ENCODE measurements at regions not wholly inside any gene's neighbourhood (a gene's known extent, or its start where the extent isn't known, plus 50 kb on each side); places are given as distances from the start of the nearest gene placed in this dataset.

DNA sequence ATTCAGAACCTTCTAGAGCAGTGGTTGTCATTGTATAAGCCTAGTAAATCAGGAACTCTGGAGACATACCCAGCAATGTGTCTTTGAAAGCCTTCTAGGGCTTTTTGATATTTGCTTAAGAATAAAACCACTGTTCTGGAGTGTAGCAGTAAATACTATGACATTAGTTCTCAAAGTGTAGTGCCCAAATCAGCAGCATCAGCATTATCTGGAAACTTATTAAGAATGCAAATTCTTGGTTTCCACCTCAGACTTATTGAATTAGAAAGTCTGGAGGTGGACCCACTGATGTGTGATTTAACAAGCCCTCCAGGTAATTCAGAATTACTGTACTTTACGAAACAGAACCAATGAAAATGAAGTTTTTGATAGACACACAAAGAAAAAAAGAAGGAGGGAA, 509.7 kb downstream of the SUCLG1 start:
- DNase-seq = no peak
- no peak for ATAC-seq (replicated peaks in 1 of 2)
- no peaks in the 10 kb centered on the region for H3K4me1 Mint-ChIP-seq (ENCODE audit: low read depth)
- H3K4me3 Mint-ChIP-seq = no peak overlapping the region
- no peaks in the 10 kb centered on the region for H3K9me3 Mint-ChIP-seq
- no peaks in the 10 kb centered on the region for H3K36me3 Mint-ChIP-seq (ENCODE audit: insufficient read depth in 2 of 2)
- no peak overlapping the region for H3K27ac Mint-ChIP-seq
- H3K27me3 Mint-ChIP-seq (ENCODE audit: low read depth) = no peaks in the 10 kb centered on the region

DNA sequence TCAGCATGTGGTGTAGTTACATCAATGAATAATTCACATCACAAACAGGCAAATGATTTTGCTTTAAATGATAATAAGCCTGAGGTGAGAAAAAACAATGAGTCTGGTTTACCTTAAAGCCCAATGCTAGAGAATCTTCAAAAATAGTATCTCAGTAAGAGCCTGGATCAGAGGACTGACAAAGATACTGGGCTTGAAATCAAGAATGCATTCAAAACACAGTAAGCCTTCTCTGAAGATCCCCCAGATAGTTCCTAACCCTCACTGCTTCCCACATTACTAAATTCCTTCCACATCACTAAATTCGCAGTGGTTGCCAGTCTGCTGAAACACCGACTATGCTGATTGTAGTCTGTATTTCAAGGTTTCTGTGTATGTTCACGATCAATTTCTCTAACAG, 514.9 kb downstream of the SUCLG1 start:
- Mint-ChIP-seq H3K4me3 (no peak overlapping the region), H3K27me3 (ENCODE audit: low read depth) (no peaks in the 10 kb centered on the region), H3K36me3 (ENCODE audit: insufficient read depth in 2 of 2) (no peaks in the 10 kb centered on the region), H3K27ac (no peak overlapping the region), H3K9me3 (no peaks in the 10 kb centered on the region), H3K4me1 (ENCODE audit: low read depth) (no peaks in the 10 kb centered on the region)
- ATAC-seq (replicated peaks in 1 of 2) (no peak), DNase-seq (no peak)

DNA sequence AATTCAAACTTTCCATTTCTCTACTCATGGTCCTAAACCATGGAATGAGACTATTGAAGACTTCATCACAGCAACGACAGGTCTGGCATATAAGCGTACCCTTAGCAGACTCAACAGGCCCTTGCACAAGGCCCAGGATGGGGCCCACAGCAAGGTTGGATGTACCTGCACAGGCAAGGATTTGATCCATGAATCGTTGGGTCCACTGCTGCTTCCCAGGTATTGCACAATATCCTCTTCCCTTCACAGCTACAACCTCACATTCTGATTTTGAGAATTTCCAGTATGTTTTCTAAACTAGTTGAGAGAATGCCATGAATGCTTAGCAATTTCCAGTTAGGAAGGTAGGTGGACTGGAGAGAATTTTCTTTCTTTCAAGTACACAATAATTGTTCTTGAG, 515.8 kb downstream of the SUCLG1 start:
- DNase-seq (no peak), ATAC-seq (replicated peaks in 1 of 2) (no peak)
- H3K27ac Mint-ChIP-seq = no peak overlapping the region
- H3K9me3 Mint-ChIP-seq = no peaks in the 10 kb centered on the region
- H3K4me1 Mint-ChIP-seq (ENCODE audit: low read depth) = no peaks in the 10 kb centered on the region
- no peaks in the 10 kb centered on the region for H3K36me3 Mint-ChIP-seq (ENCODE audit: insufficient read depth in 2 of 2)
- peaks cover 4% of the 10 kb centered on the region for H3K27me3 Mint-ChIP-seq (ENCODE audit: low read depth)
- H3K4me3 Mint-ChIP-seq = no peak overlapping the region

DNA sequence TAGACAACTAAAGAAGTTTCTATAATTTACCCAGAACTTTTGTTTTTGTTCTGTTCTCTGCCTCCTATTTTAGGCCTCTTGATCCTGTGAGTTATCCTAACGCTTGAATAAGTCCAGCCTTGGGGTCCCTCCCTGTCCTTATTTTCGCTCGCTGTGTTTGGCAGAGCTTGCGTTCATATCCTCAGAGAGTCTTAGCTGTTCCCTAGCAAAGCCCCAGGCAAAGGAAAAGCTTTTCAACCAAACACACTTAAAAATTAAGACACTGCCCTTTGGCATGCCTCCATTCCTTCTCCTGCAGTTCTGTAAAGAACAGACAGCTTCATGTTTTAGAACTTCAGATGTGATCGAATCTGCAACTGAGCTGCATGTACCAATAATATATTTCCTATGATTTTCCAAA, 517.2 kb downstream of the SUCLG1 start:
- H3K27ac Mint-ChIP-seq = no peak overlapping the region
- H3K27me3 Mint-ChIP-seq (ENCODE audit: low read depth) = peaks cover 7% of the 10 kb centered on the region
- H3K4me3 Mint-ChIP-seq = no peak overlapping the region
- no peaks in the 10 kb centered on the region for H3K36me3 Mint-ChIP-seq (ENCODE audit: insufficient read depth in 2 of 2)
- DNase-seq (no peak), ATAC-seq (replicated peaks in 1 of 2) (no peak)
- H3K9me3 Mint-ChIP-seq = peaks cover 0 to 2% of the 10 kb centered on the region in 2 donors
- no peaks in the 10 kb centered on the region for H3K4me1 Mint-ChIP-seq (ENCODE audit: low read depth)

- H3K4me1 Mint-ChIP-seq (ENCODE audit: low read depth) = no peaks in the 10 kb centered on the region
- no peak overlapping the region for H3K4me3 Mint-ChIP-seq
- no peak overlapping the region for H3K27ac Mint-ChIP-seq
- no peaks in the 10 kb centered on the region for H3K36me3 Mint-ChIP-seq (ENCODE audit: insufficient read depth in 2 of 2)
- no peak for DNase-seq
- peaks cover 0 to 2% of the 10 kb centered on the region in 2 donors for H3K9me3 Mint-ChIP-seq
- H3K27me3 Mint-ChIP-seq (ENCODE audit: low read depth) = peaks cover 7% of the 10 kb centered on the region
- ATAC-seq (replicated peaks in 1 of 2) = no peak
These were observed 525.3 kb downstream of the SUCLG1 start for GRCh38 chr2:83933749-83934148.

- ATAC-seq (replicated peaks in 1 of 2) (no peak), DNase-seq (no peak)
- Mint-ChIP-seq H3K27me3 (ENCODE audit: low read depth) (no peaks in the 10 kb centered on the region), H3K36me3 (ENCODE audit: insufficient read depth in 2 of 2) (no peaks in the 10 kb centered on the region), H3K4me3 (no peak overlapping the region), H3K4me1 (ENCODE audit: low read depth) (no peaks in the 10 kb centered on the region), H3K27ac (no peak overlapping the region), H3K9me3 (no peaks in the 10 kb centered on the region)
These were observed 535.5 kb downstream of the SUCLG1 start for GRCh38 chr2:83923531-83923930.

GRCh38 chr2:83916559-83916958, 542.5 kb downstream of the SUCLG1 start:
- no peaks in the 10 kb centered on the region for H3K36me3 Mint-ChIP-seq (ENCODE audit: insufficient read depth in 2 of 2)
- no peaks in the 10 kb centered on the region for H3K27me3 Mint-ChIP-seq (ENCODE audit: low read depth)
- no peak for ATAC-seq (replicated peaks in 1 of 2)
- no peaks in the 10 kb centered on the region for H3K4me1 Mint-ChIP-seq (ENCODE audit: low read depth)
- peaks cover 0 to 2% of the 10 kb centered on the region in 2 donors for H3K9me3 Mint-ChIP-seq
- no peak overlapping the region for H3K4me3 Mint-ChIP-seq
- H3K27ac Mint-ChIP-seq = no peak overlapping the region
- DNase-seq = no peak

DNA sequence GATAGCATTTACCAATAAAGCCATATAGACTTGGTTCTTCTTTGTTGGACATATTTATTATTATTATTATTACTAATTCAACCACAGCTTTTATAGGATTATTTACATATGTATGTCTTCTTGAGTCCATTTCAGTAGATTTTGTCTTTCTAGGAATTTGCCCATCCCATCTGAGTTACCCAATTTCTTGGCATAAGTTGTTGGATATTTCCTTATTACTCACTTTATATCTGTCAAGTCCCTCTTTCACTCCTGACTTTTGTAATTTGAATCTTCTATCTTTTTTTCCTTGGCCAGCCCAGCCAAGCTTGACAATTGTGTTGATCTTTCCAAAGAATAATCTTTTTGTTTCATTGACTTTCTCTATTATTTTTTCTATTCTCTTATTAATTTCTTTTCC, 543.7 kb downstream of the SUCLG1 start:
- no peaks in the 10 kb centered on the region for H3K4me1 Mint-ChIP-seq (ENCODE audit: low read depth)
- DNase-seq (no peak), ATAC-seq (replicated peaks in 1 of 2) (no peak)
- H3K9me3 Mint-ChIP-seq = peaks cover 0 to 2% of the 10 kb centered on the region in 2 donors
- no peaks in the 10 kb centered on the region for H3K36me3 Mint-ChIP-seq (ENCODE audit: insufficient read depth in 2 of 2)
- no peak overlapping the region for H3K4me3 Mint-ChIP-seq
- H3K27me3 Mint-ChIP-seq (ENCODE audit: low read depth) = no peaks in the 10 kb centered on the region
- H3K27ac Mint-ChIP-seq = no peak overlapping the region

GRCh38 chr2:83908750-83909149, 550.3 kb downstream of the SUCLG1 start:
- Mint-ChIP-seq H3K27me3 (ENCODE audit: low read depth) (no peaks in the 10 kb centered on the region), H3K4me3 (no peak overlapping the region), H3K4me1 (ENCODE audit: low read depth) (no peaks in the 10 kb centered on the region), H3K36me3 (ENCODE audit: insufficient read depth in 2 of 2) (no peaks in the 10 kb centered on the region), H3K27ac (no peak overlapping the region), H3K9me3 (peaks cover 0 to 2% of the 10 kb centered on the region in 2 donors)
- ATAC-seq (replicated peaks in 1 of 2) (no peak), DNase-seq (no peak)

DNA sequence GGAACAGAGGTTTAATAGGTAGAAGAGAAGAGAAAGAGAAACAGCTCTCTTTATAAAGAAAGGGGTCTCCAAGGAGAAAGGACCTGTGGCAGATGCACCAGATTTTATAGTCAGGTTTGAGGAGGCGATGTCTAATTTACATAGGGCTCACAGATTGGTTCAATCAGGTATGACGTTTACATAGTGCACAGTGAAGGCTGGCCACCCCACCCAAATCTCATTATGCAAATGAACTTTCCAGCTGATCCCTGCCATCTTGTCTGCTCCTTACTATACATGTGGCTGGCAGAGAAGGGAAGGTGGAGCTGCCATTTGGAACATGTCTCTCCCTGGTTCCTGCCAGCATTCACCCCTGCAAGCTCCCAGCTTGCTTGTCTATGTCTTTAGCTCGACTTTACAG, 557.8 kb downstream of the SUCLG1 start:
- Mint-ChIP-seq H3K4me1 (ENCODE audit: low read depth) (no peaks in the 10 kb centered on the region), H3K9me3 (no peaks in the 10 kb centered on the region), H3K36me3 (ENCODE audit: insufficient read depth in 2 of 2) (no peaks in the 10 kb centered on the region), H3K27me3 (ENCODE audit: low read depth) (no peaks in the 10 kb centered on the region), H3K27ac (no peak overlapping the region), H3K4me3 (no peak overlapping the region)
- ATAC-seq (replicated peaks in 1 of 2) = no peak
- DNase-seq = no peak

DNA sequence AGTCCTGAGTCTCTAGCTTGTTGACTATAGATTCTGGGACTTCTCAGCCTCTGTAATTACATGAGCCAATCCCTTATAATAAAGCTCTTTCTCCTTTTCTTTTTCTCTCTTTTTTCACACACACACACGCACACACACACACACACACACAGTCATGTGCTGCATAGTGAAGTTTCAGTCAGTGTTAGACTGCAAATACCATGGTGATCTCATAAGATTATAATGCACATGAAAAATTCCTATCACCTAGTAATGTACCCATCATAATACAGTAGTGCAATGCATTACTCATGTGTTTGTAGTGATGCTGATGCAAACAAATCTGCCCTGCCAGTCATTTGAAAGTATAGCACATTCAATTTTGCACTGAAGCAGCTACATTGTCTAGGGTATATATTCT, 558.2 kb downstream of the SUCLG1 start:
- no peak for ATAC-seq (replicated peaks in 1 of 2)
- Mint-ChIP-seq H3K4me1 (ENCODE audit: low read depth) (no peaks in the 10 kb centered on the region), H3K27me3 (ENCODE audit: low read depth) (no peaks in the 10 kb centered on the region), H3K27ac (no peak overlapping the region), H3K36me3 (ENCODE audit: insufficient read depth in 2 of 2) (no peaks in the 10 kb centered on the region), H3K9me3 (no peaks in the 10 kb centered on the region), H3K4me3 (no peak overlapping the region)
- DNase-seq = no peak

DNA sequence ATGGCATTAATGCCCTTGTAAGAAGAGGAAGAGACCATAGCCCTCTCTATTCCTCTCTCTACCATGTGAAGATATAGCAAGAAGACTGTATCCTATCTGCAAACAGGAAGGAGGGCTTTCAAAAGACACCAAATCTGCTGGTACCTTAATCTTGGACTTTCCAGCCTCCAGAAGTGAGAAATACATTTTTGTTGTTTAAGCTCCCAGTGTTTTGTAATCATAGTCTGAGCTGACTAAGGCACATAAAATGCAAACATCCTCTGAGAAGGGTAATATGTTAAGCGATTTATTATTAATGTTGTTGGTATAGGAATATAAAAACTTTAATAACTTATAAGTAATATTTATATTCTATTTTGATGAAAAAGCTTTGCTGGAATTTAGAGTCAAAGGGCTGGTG, 559.8 kb downstream of the SUCLG1 start:
- H3K4me1 Mint-ChIP-seq (ENCODE audit: low read depth) = no peaks in the 10 kb centered on the region
- no peaks in the 10 kb centered on the region for H3K36me3 Mint-ChIP-seq (ENCODE audit: insufficient read depth in 2 of 2)

DNA sequence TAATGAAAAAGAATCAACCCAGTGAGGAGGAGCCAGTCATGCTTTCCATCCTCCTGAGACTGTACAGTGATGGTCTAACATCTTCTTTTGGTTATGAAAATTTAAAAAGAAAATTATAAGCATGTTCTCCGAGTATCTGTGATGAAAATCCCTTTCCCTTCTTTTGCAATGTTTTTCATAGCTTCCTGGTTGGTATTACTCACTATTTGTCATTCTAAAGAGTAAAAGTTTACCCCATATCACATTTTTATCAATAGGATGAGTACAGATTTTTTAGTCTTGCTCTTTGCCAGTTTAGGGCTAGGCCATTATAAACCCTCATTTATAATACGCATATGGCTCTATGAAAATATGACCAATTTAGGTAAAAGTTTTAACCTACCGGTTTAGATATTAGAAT, 564.1 kb downstream of the SUCLG1 start:
- DNase-seq (no peak), ATAC-seq (replicated peaks in 1 of 2) (no peak)
- Mint-ChIP-seq H3K4me1 (ENCODE audit: low read depth) (no peaks in the 10 kb centered on the region), H3K4me3 (no peak overlapping the region), H3K36me3 (ENCODE audit: insufficient read depth in 2 of 2) (no peaks in the 10 kb centered on the region), H3K27ac (no peak overlapping the region), H3K9me3 (no peaks in the 10 kb centered on the region), H3K27me3 (ENCODE audit: low read depth) (no peaks in the 10 kb centered on the region)

More for the DNA sequence above, 559.8 kb downstream of the SUCLG1 start:
- Mint-ChIP-seq H3K4me3 (no peak overlapping the region), H3K9me3 (no peaks in the 10 kb centered on the region), H3K27ac (no peak overlapping the region), H3K27me3 (ENCODE audit: low read depth) (no peaks in the 10 kb centered on the region)
- DNase-seq (no peak), ATAC-seq (replicated peaks in 1 of 2) (no peak)

- Mint-ChIP-seq H3K36me3 (ENCODE audit: insufficient read depth in 2 of 2) (no peaks in the 10 kb centered on the region), H3K27ac (no peak overlapping the region), H3K4me1 (ENCODE audit: low read depth) (no peaks in the 10 kb centered on the region), H3K4me3 (no peak overlapping the region), H3K9me3 (no peaks in the 10 kb centered on the region), H3K27me3 (ENCODE audit: low read depth) (no peaks in the 10 kb centered on the region)
- DNase-seq (no peak), ATAC-seq (replicated peaks in 1 of 2) (no peak)
These were observed 571.3 kb downstream of the SUCLG1 start for GRCh38 chr2:83887757-83888156.

DNA sequence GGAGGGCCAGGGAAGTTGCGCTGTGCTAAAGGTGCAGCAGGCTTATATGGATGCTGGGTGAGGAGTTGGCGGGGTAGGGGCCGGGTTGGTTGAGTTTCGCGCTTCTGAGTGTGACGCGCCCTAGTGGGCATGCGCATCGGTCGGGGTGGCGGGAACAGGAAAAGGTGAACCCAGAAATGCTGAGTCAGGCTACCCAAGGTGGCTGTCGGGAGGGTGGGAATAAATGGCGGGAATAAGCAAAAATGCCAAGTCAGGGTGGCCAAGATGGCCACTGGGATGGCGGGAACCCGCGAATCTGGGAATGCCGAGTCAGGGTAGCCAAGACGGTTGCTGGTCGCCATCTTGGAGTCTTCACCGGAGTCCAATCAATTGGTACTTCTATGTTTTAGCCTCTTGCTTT, 580.0 kb downstream of the SUCLG1 start:
- ATAC-seq (replicated peaks in 1 of 2) (no peak), DNase-seq (no peak)
- Mint-ChIP-seq H3K4me1 (ENCODE audit: low read depth) (no peaks in the 10 kb centered on the region), H3K27ac (no peak overlapping the region), H3K4me3 (no peak overlapping the region), H3K9me3 (peaks cover 5 to 10% of the 10 kb centered on the region in 2 donors), H3K27me3 (ENCODE audit: low read depth) (no peaks in the 10 kb centered on the region), H3K36me3 (ENCODE audit: insufficient read depth in 2 of 2) (peaks cover 4 to 6% of the 10 kb centered on the region in 2 donors)
